K562 (cell line): ENCODE measurements at regions not wholly inside any gene's neighbourhood (a gene's known extent, or its start where the extent isn't known, plus 50 kb on each side); places are given as distances from the start of the nearest gene placed in this dataset.

Source experiments
- ATAC-seq: fragments of 200-7000 bp; cut with Tn5 transposase; 3 replicates; pipeline ENCODE4 v1.9.1; 2020; ENCODE audit warnings: moderate library complexity
- BruUV-seq: library from RNA; stranded (reverse); fragments of 400-500 nt; replicated peaks from 2 replicates; lab custom pipeline; 2021; lab: Mats Ljungman, UMichigan
- CTCF ChIA-PET: fragments of 300-600 bp; formaldehyde crosslinking; extraction: SDS; loops from one replicate; lab custom pipeline; 2021; ENCODE audit warnings: low intra/inter-chr PET ratio; lab: Yijun Ruan, JAX
- POLR2A ChIA-PET: fragments of 300-600, 350-650 bp; sonication (Branson Sonifier 250); formaldehyde crosslinking; extraction: SDS; loops from one replicate; lab custom pipeline; 2021; ENCODE audit warnings: antibody characterized with exemption, inconsistent platforms; lab: Yijun Ruan, JAX
- DNase-seq, 4 experiments: peaks; one replicate each; pipeline versions ENCODE4 v3.0.0 to v3.0.0-alpha.2; 2011 to 2018; ENCODE audit warnings: low spot score in 3 of 4, mixed read lengths in 3 of 4; ENCODE audit errors: extremely low read depth in 1 of 4
- FAIRE-seq: peaks from 2 replicates; lab custom pipeline; 2011; peaks lifted over from hg19 to GRCh38; lab: Jason Lieb, UNC
- H2AFZ ChIP-seq: 2 replicates; pipeline ENCODE4 v1.6.0; 2011; ENCODE audit warnings: low read depth, low read length, control low read depth, inconsistent platforms
- H3K27ac ChIP-seq: fragments of 200-600 bp; 3 replicates; pipeline ENCODE4 v1.8.0; 2011; ENCODE audit warnings: low read depth, mild to moderate bottlenecking, control low read depth, inconsistent platforms, low read length, moderate library complexity, mixed read lengths; ENCODE audit errors: extremely low read depth
- H3K27me3 ChIP-seq, 2 experiments: fragments of 300-600 bp in 1 of 2; 2 replicates in 1 of 2; 3 replicates in 1 of 2; pipeline versions ENCODE4 v1.6.0 to v1.8.0; 2011; ENCODE audit warnings: inconsistent platforms in 2 of 2, low read length in 2 of 2, mild to moderate bottlenecking in 1 of 2, mixed read lengths in 1 of 2, moderate library complexity in 1 of 2; ENCODE audit not compliant: control insufficient read depth in 2 of 2, insufficient read depth in 2 of 2
- H3K36me3 ChIP-seq: fragments of 300-600 bp; 3 replicates; pipeline ENCODE4 v1.8.0; 2011; ENCODE audit warnings: mild to moderate bottlenecking, low read length, inconsistent platforms; ENCODE audit not compliant: control insufficient read depth, insufficient read depth
- H3K4me1 ChIP-seq, 2 experiments: fragments of 200-600 bp in 1 of 2; replicated peaks in 1 of 2; 2 replicates in 1 of 2; 3 replicates in 1 of 2; pipeline versions ENCODE4 v1.5.1 to v1.8.0; 2011; ENCODE audit warnings: inconsistent platforms in 2 of 2, low read length in 2 of 2, mild to moderate bottlenecking in 1 of 2, mixed read lengths in 1 of 2, moderate library complexity in 1 of 2; ENCODE audit not compliant: control insufficient read depth in 2 of 2, insufficient read depth in 2 of 2
- H3K4me2 ChIP-seq: 2 replicates; pipeline ENCODE4 v1.6.1; 2011; ENCODE audit warnings: low read length, control low read depth, inconsistent platforms, mixed read lengths; ENCODE audit not compliant: insufficient read depth
- H3K4me3 ChIP-seq: fragments of 200-600 bp; sonication (generic), shearing (Covaris generic); 2 replicates; pipeline ENCODE4 v1.5.1; 2016; ENCODE audit warnings: control low read depth, inconsistent platforms
- H3K79me2 ChIP-seq: fragments of 200-600 bp; 3 replicates; pipeline ENCODE4 v1.8.0; 2011; ENCODE audit warnings: low read length, inconsistent platforms; ENCODE audit not compliant: control insufficient read depth, insufficient read depth
- H3K9ac ChIP-seq, 2 experiments: 2 replicates each; pipeline versions ENCODE4 v1.6.0 to v1.6.1; 2011; ENCODE audit warnings: low read depth in 2 of 2, low read length in 2 of 2, control low read depth in 1 of 2, inconsistent platforms in 1 of 2, mild to moderate bottlenecking in 1 of 2, mixed read lengths in 1 of 2; ENCODE audit not compliant: insufficient read depth in 1 of 2
- H3K9me1 ChIP-seq: one replicate; pipeline ENCODE4 v1.6.0; 2011; ENCODE audit warnings: inconsistent platforms, mild to moderate bottlenecking, low read length, moderate library complexity; ENCODE audit not compliant: control insufficient read depth, insufficient read depth
- H3K9me3 ChIP-seq: replicated peaks from 2 replicates; pipeline ENCODE4 v1.5.1; 2011; ENCODE audit warnings: low read depth, low read length, inconsistent platforms; ENCODE audit not compliant: control insufficient read depth, insufficient read depth
- H4K20me1 ChIP-seq: replicated peaks from 2 replicates; pipeline ENCODE4 v1.6.1; 2011; ENCODE audit warnings: low read length, inconsistent platforms, mixed read lengths; ENCODE audit not compliant: control insufficient read depth, insufficient read depth
- BHLHE40 ChIP-seq: IDR thresholded peaks from 2 replicates; pipeline ENCODE4 v1.6.1; 2011; ENCODE audit warnings: low read length, improper control_type of control experiment
- BRF1 ChIP-seq: IDR thresholded peaks from 3 replicates; pipeline ENCODE4 v1.6.1; 2011; ENCODE audit warnings: borderline replicate concordance, mild to moderate bottlenecking; ENCODE audit not compliant: insufficient read length; ENCODE audit errors: extremely low read depth
- CBFB ChIP-seq: sonication (generic); formaldehyde crosslinking; IDR thresholded peaks from 2 replicates; pipeline ENCODE4 v1.4.0; 2020; ENCODE audit warnings: mild to moderate bottlenecking, missing genetic modification reagents
- HINFP ChIP-seq: fragments of 450-650 bp; conservative IDR thresholded peaks from 2 replicates; pipeline ENCODE4 v1.6.1; 2016; ENCODE audit warnings: missing genetic modification characterization, low read depth, mild to moderate bottlenecking, control low read depth, missing compliant biosample characterization
- HIVEP1 ChIP-seq: fragments of 250-450 bp; sonication (Bioruptor Pico); IDR thresholded peaks from 2 replicates; pipeline ENCODE4 v1.4.0; 2020; ENCODE audit warnings: mild to moderate bottlenecking
- NKRF ChIP-seq: fragments of 450-650 bp; IDR thresholded peaks from 2 replicates; pipeline ENCODE4 v1.6.1; 2016; ENCODE audit warnings: borderline replicate concordance
- PML ChIP-seq: IDR thresholded peaks from 2 replicates; pipeline ENCODE4 v1.6.1; 2012; ENCODE audit warnings: low read length, inconsistent platforms
- SRF ChIP-seq, 2 experiments: fragments of 250-450, 450-650 bp in 1 of 2; sonication (Bioruptor Pico) in 1 of 2; sonication (generic) in 1 of 2; formaldehyde crosslinking; IDR thresholded peaks; 2 replicates each; pipeline versions ENCODE4 v1.5.0 to v1.5.1; 2020 to 2022; ENCODE audit warnings: mild to moderate bottlenecking in 1 of 2, missing genetic modification reagents in 1 of 2
- ZNF212 ChIP-seq: fragments of 450-650 bp; formaldehyde crosslinking; IDR thresholded peaks from 2 replicates; pipeline ENCODE4 v1.4.0; 2020; ENCODE audit warnings: mild to moderate bottlenecking
- ZNF655 ChIP-seq: fragments of 250-450 bp; sonication (Bioruptor Pico); IDR thresholded peaks from 2 replicates; pipeline ENCODE4 v1.5.0; 2021
- ZNF668 ChIP-seq: fragments of 250-450 bp; sonication (Bioruptor Pico); IDR thresholded peaks from 2 replicates; pipeline ENCODE4 v1.8.0; 2022; ENCODE audit warnings: mild to moderate bottlenecking, inconsistent platforms
- ZSCAN29 ChIP-seq: fragments of 450-650 bp; IDR thresholded peaks from 2 replicates; pipeline ENCODE4 v1.6.1; 2017
- WGBS: fragments of 100-300 bp; shearing (Covaris generic); methylation state at CpG from one replicate; pipeline ENCODE4 v1.1.6; 2016; ENCODE audit warnings: low coverage, mixed read lengths; ENCODE audit not compliant: insufficient coverage; ENCODE audit errors: missing lambda C conversion rate; 5-methylcytosine and 5-hydroxymethylcytosine counted together
- in situ Hi-C: fragments of 300-500 bp; cut with MboI; formaldehyde crosslinking; loops from 4 replicates; pipeline ENCODE4 v1.15.0; 2018; ENCODE audit warnings: inconsistent platforms, mixed read lengths
- intact Hi-C: fragments of 100-400 bp; cut with micrococcal nuclease; formaldehyde crosslinking; loops from 2 replicates; pipeline ENCODE4 v1.14.2; 2022

- TF ChIP-seq ZSCAN29, result no peak
These were observed 106.4 kb upstream of the ELL2 start (continued) for GRCh38 chr5:96067894-96068614.

GRCh38 chr5:96067251-96067650 is 105.6 kb upstream of the ELL2 start:
- H3K27ac ChIP-seq, result no peak overlapping the region
- intact Hi-C loops, result no loop called here
- in situ Hi-C loops, result no loop called here
- DNase-seq (no peak), FAIRE-seq (no peak), ATAC-seq (no peak)
- H3K27me3 ChIP-seq, result no peaks in the 10 kb centered on the region
- H3K4me1 ChIP-seq, result peaks cover 0 to 3% of the 10 kb centered on the region in 2 experiments; a peak in 1 of 5 replicates
- ChIA-PET POLR2A (interaction anchor here (0.9 to 1.0 kb wide), 2 partner anchors 13 to 27 kb away, joined by 3 to 4 read pairs; no protein-coding TSS in a partner anchor), CTCF (no interaction called here)
- H3K9me1 ChIP-seq, result no peaks in the 10 kb centered on the region
- no peak overlapping the region for H3K4me3 ChIP-seq
- no TSS peak for BruUV-seq
- H2AFZ ChIP-seq, result no peak overlapping the region
- H3K9ac ChIP-seq, result no peak overlapping the region
- 0% methylated on average over 1 of the region's 1 CpG for WGBS
- no peaks in the 10 kb centered on the region for H3K79me2 ChIP-seq
- H3K9me3 ChIP-seq, result no peaks in the 10 kb centered on the region
- H3K36me3 ChIP-seq, result no peaks in the 10 kb centered on the region
- no peak overlapping the region for H3K4me2 ChIP-seq
- H4K20me1 ChIP-seq, result no peaks in the 10 kb centered on the region
- no peak for TF ChIP-seq ZNF668 (CRISPR knock-in tag)
- no peak for TF ChIP-seq CBFB (CRISPR knock-in tag)
- no peak for TF ChIP-seq SRF (CRISPR knock-in tag; IDR thresholded peaks at IDR 0.05)
- no peak for TF ChIP-seq NKRF
- TF ChIP-seq PML, result no peak
- TF ChIP-seq ZNF212, result no peak
- TF ChIP-seq HINFP (tag), result no peak
- TF ChIP-seq HIVEP1 (CRISPR knock-in tag), result no peak
- TF ChIP-seq BHLHE40, result no peak
- no peak for TF ChIP-seq ZNF655 (CRISPR knock-in tag)
- no peak for TF ChIP-seq BRF1
